ENCODE measurements at regions not wholly inside any gene's neighbourhood (a gene's known extent, or its start where the extent isn't known, plus 50 kb on each side); places are given as distances from the start of the nearest gene placed in this dataset.
"Not testable (repeated sequence)": the region's sequence is repeated elsewhere in the genome, so short reads cannot be mapped to it uniquely, and the experiment has no call there.

- DNase-seq (ENCODE audit: low spot score) = peak; percentile 20
These were observed 508.7 kb upstream of the CITED2 start for GRCh38 chr6:139882977-139883728.

DNA sequence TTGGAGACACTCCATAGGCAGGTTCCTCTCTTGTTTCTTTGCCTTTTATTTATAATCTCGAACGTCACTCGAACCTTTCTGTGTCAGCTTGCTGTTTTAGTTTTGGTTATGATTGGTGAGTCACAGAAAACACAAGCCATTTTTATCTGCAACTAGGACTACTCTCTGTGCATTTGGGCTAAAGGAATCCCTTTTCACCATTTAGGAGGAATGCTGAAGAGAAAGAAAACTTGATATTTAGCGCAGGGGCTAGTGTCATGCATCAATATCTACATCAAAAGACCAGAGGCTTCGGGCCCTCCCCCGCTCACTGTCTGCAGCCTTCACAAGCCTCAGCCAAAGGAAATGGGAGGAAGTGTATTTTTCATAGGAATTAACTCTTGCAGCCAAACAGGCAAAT is 507.8 kb upstream of the CITED2 start:
- DNase-seq (ENCODE audit: low spot score) = no peak

DNA sequence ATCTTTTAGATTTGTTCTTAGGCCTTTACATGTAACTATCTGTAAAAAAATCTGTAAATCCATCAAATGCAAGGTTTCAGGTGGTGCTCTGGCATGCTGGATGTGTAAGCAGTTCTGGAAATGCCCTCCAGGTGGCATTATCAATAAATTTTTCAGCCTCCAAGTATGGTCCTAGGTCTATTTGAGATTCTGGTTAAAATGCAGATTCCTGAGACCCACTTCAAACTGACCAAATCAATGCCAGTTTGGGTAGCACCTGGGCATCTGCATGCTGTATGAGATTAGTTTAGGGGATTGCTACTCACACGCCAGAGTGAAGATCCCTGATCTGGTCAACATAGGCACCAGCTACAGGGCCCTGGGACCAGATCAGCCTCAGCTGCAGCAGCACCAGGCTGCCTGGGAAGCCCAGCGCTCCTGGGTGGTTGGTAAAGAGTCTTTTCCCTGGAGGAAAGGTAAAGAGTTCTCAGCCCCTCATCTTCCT is 507.3 kb upstream of the CITED2 start:
- DNase-seq (ENCODE audit: low spot score) = peak; percentile 37

- peak; percentile 14 for DNase-seq (ENCODE audit: low spot score)
These were observed 506.8 kb upstream of the CITED2 start for GRCh38 chr6:139881236-139881635.

- DNase-seq (ENCODE audit: low spot score) = no peak
These were observed 505.4 kb upstream of the CITED2 start for GRCh38 chr6:139879823-139880356.

- DNase-seq (ENCODE audit: low spot score) = not testable (repeated sequence)
These were observed 504.8 kb upstream of the CITED2 start for GRCh38 chr6:139879241-139879640.

- no peak for DNase-seq (ENCODE audit: low spot score)
These were observed 503.5 kb upstream of the CITED2 start for GRCh38 chr6:139877828-139878405.

DNA sequence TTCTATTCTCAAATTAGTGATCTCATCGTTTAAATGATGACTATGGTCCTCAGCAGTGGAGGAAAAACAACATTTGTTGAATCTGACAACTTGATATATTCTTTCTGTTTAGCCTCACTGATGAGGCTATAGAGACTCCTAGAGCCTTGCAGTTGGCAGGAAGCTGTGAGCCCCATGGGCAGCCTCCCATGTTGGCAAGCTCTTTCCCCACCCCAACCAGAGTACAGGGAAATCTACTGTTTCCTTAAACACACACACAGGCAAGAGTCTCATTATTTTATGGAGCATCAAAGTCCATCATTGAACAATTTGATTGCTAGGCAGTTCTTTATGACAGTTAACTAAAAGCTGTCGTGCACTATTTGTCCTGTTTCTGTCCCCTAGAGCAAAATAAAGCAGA is 498.2 kb upstream of the CITED2 start:
- DNase-seq (ENCODE audit: low spot score) = no peak

DNA sequence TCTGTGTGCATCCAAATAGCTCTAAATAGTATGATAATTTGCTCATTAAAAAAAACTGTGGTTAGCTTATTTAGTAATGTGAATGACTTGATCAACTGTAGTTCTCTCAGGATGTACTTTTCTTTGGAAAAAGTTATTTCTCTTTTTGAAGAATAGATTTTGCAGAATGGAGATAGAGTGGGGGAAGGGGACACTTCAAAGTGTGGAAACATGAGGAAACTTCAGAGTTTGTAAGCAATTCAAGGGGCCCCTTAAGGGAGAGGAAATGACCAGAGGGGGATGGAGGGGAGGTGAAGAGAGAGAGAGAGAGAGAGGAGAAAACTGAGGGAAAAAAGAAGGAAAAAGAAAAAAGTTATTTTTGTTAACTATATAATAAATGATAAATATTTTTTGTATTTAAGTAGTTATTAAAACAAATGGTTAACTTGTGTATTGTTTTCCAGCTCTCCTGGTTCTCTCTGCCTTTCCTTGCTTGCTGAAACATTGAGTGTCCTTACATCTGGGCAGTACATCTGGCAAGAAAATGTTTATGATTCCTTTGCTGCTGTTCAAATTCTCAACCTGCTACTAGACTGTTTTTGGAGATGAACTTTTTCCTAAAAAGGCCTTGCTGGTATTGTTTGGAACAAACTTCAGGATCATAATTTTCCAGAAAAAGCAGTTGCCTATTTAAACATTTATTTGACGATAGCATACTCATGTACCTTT is 497.5 kb upstream of the CITED2 start:
- DNase-seq (ENCODE audit: low spot score) = no peak

DNA sequence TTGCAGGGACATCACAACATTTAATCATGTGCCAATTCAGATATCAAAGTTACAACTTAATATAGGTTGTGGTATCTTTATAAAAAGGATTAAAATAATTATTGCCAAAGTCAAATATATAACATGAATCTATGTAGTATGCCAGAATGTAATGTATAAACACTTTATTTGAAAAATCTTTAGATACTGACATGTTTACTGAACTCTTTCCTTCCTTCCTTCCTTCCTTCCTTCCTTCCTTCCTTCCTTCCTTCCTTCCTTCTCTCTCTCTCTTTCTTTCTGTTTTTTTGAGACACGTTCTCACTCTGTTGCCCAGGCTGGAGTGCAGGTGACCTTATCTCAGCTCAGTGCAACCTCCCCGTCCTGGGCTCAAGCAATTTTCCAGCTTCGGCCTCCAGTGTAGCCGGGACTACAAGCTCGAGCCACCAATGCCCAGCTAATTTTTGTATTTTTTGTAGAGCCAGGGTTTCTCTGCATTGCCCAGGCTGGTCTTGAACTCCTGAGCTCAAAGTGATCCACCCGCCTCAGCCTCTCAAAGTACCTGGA is 496.8 kb upstream of the CITED2 start:
- no peak for DNase-seq (ENCODE audit: low spot score)

DNA sequence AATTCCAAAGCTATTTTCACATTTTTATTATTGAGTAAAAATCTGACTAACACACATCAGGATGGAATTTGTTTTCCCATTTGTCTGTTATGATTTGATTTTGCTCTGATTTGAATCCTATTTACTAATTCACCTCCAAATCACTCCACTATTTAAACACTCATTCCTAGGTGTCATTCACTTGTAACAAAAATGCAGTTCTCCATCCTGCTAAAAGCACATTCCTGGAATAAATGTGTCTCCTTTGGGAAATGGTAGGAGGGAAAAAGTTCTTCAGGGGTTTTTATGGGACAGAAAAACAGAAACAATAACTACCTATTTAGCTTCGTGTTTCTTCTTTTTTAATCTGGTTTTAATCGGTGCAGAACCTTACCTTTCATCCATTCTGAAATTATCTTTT is 494.1 kb upstream of the CITED2 start:
- no peak for DNase-seq (ENCODE audit: low spot score)

- no peak for DNase-seq (ENCODE audit: low spot score)
These were observed 489.5 kb upstream of the CITED2 start for GRCh38 chr6:139863964-139864363.

DNA sequence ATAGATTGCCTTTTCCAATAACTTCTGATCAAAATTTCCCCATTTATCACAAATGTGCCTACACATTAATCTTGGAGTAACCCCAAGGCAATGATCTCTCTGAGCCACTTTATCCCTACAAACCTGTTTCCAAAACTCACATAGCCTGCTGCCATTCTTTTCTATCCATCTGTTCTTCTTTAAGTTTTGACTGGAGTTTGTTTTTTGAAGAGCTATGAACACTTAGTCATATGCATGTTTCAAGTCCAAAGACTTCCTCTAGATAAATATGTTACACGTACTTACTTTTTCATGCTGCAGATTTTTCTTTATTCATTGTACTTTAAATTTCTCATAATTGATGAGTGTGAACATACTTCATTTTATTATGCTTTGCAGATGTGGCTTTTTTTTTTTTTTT is 488.9 kb upstream of the CITED2 start:
- DNase-seq (ENCODE audit: low spot score) = no peak

GRCh38 chr6:139862311-139862710 is 487.9 kb upstream of the CITED2 start:
- DNase-seq (ENCODE audit: low spot score) = no peak

- no peak for DNase-seq (ENCODE audit: low spot score)
These were observed 485.8 kb upstream of the CITED2 start for GRCh38 chr6:139860203-139860602.

DNA sequence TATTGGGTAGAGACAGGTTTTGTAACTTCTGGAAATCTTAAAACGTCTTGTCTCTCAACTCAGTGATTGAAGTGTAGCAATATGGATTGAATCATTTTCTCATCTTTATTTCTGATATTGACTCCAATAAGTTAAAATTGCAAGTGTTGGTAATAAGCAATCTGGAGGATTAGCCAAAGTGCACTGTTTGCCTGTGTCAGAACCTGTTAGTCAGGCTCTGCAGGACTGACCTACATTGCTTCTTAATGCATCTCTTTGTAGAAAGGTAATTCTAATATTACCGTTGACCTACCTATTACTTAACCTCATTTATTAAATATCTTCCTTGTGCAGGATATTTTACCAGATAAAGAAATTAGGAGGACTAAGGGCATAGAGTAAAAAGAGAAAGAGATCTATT is 484.0 kb upstream of the CITED2 start:
- DNase-seq (ENCODE audit: low spot score) = no peak

DNA sequence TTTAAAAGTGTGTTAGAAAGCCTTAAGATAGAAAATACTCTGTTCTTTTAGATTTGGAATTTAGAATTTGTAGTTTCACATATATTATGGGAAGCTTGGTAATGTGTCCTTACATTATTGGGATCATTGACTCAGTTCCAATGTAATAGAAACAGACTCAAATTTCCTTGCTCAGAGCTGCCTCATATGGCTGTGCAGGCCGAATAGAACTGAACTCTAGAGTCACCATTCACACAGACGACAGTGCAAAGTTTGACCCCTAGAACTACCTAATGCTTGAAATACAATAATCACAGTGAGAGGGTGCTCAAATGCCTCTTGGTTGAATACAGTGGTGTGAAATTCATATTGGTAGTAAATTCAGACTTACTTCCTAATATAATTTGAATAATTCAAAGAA is 482.7 kb upstream of the CITED2 start:
- no peak for DNase-seq (ENCODE audit: low spot score)

DNA sequence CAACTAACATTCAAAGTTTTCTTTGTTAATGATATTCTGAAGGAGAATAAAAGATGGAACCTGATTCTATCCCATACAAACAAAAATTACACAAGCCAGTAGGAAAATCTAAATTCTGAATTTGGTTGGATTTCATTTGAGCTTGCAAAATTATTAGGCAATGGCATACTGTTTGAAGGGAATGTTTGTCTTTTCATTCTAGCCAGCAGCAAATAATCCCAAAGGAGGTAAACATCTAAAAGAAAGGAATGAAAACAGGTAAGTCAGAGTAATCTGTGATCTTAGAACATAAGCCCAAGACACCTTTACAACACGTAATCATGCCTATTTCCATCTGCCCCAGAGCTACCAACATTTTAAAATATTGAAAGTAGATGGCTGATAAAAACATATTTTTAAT is 482.1 kb upstream of the CITED2 start:
- DNase-seq (ENCODE audit: low spot score) = no peak

GRCh38 chr6:139855671-139856311 is 481.3 kb upstream of the CITED2 start:
- DNase-seq (ENCODE audit: low spot score) = no peak

- no peak for DNase-seq (ENCODE audit: low spot score)
These were observed 479.0 kb upstream of the CITED2 start for GRCh38 chr6:139853302-139853992.

DNA sequence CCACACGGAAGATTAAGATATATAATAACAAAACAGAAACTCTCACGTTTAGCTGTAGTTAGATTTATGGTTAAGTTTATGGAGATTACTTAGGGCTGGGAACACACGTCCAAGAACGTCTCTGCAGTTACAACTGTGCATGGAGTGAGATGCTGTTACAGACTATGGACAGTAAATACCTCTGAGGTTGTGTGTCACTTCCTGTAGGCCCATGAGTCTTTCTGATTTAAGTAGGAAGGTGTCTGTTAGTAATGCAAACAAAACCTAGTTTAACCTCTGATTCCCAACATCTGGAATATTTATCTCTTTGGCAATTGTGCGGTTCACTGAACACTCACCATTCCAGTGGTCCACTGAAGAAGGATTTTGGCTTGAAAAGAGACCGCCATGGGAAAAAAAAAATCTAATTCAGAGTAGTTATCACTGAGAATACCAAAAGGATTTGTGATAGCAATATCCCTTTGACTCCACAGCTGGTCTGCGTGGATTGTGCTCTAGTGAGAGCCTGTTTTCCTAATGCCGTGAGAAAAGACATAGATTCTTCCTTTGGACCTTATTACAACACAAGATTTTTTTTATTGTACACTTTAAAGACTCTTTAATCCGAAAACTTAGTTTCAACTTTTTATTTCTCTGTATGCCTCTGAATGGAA is 478.2 kb upstream of the CITED2 start:
- no peak for DNase-seq (ENCODE audit: low spot score)
